Right renal cortex interstitium (tissue), 3 donors: ENCODE measurements at regions not wholly inside any gene's neighbourhood (a gene's known extent, or its start where the extent isn't known, plus 50 kb on each side); places are given as distances from the start of the nearest gene placed in this dataset.

Experiments
- DNase-seq, 3 donors: peaks; one replicate each; pipeline ENCODE4 v3.0.0-alpha.2; 2013; ENCODE audit warnings: low read depth in 3 of 3, low spot score in 2 of 3

GRCh38 chrY:15600565-15600964, 1076.2 kb downstream of the NLGN4Y start:
- DNase-seq: no peak

GRCh38 chrY:15624370-15624769, 1100.0 kb downstream of the NLGN4Y start:
- DNase-seq: no peak

- DNase-seq: no peak
Observed at GRCh38 chrY:15624928-15625327, 1100.6 kb downstream of the NLGN4Y start.

- DNase-seq: no peak
Observed at GRCh38 chrY:15648198-15648597, 1123.9 kb downstream of the NLGN4Y start.

- no peak for DNase-seq
Observed at GRCh38 chrY:15650056-15650455, 1125.7 kb downstream of the NLGN4Y start.

GRCh38 chrY:15688531-15688930, 1164.2 kb downstream of the NLGN4Y start:
- no peak for DNase-seq

- DNase-seq: no peak
Observed at GRCh38 chrY:15689994-15690393, 1165.7 kb downstream of the NLGN4Y start.

GRCh38 chrY:15702131-15702530, 1177.8 kb downstream of the NLGN4Y start:
- DNase-seq: no peak

- no peak for DNase-seq
Observed at GRCh38 chrY:15704906-15705305, 1180.6 kb downstream of the NLGN4Y start.

- DNase-seq: no peak
Observed at GRCh38 chrY:15749533-15750433, 1225.5 kb downstream of the NLGN4Y start.

GRCh38 chrY:15751001-15751400, 1226.7 kb downstream of the NLGN4Y start:
- no peak for DNase-seq

GRCh38 chrY:15756266-15756665, 1231.9 kb downstream of the NLGN4Y start:
- DNase-seq: no peak

- DNase-seq: no peak
Observed at GRCh38 chrY:15773579-15773978, 1249.2 kb downstream of the NLGN4Y start.

GRCh38 chrY:15775880-15776279, 1251.6 kb downstream of the NLGN4Y start:
- DNase-seq: no peak

- no peak for DNase-seq
Observed at GRCh38 chrY:15779891-15780290, 1255.6 kb downstream of the NLGN4Y start.

GRCh38 chrY:15800021-15800420, 1275.7 kb downstream of the NLGN4Y start:
- DNase-seq: no peak

- DNase-seq: no peak
Observed at GRCh38 chrY:15805985-15806384, 1281.7 kb downstream of the NLGN4Y start.

- DNase-seq: no peak
Observed at GRCh38 chrY:15814241-15814640, 1289.9 kb downstream of the NLGN4Y start.
